Left ventricle myocardium inferior (tissue), 1 donor: ENCODE measurements at regions not wholly inside any gene's neighbourhood (a gene's known extent, or its start where the extent isn't known, plus 50 kb on each side); places are given as distances from the start of the nearest gene placed in this dataset.

ENCODE experiments used
- DNase-seq: peaks from one replicate; pipeline ENCODE4 v3.0.0-alpha.2; 2020
- H3K27ac ChIP-seq: fragments of 200-600 bp; replicated peaks from 2 replicates; pipeline ENCODE4 v1.8.0; 2021
- H3K27me3 ChIP-seq: fragments of 200-600 bp; 2 replicates; pipeline ENCODE4 v1.8.0; 2021; ENCODE audit warnings: low read depth
- H3K36me3 ChIP-seq: fragments of 200-600 bp; 2 replicates; pipeline ENCODE4 v1.8.0; 2021
- H3K4me1 ChIP-seq: fragments of 200-600 bp; 2 replicates; pipeline ENCODE4 v1.8.0; 2021
- H3K4me3 ChIP-seq: fragments of 200-600 bp; 2 replicates; pipeline ENCODE4 v1.8.0; 2021; ENCODE audit warnings: mild to moderate bottlenecking, moderate library complexity
- H3K9me3 ChIP-seq: fragments of 200-600 bp; replicated peaks from 2 replicates; pipeline ENCODE4 v1.8.0; 2021
- intact Hi-C: fragments of 100-400 bp; cut with micrococcal nuclease; formaldehyde crosslinking; loops from one replicate; pipeline ENCODE4 v1.11.0; 2022
- TF ChIP-seq, protein P1 (sequence below): fragments of 200-600 bp; IDR thresholded peaks from 2 replicates; pipeline ENCODE4 v1.8.0; 2021; ENCODE audit warnings: antibody characterized with exemption, mild to moderate bottlenecking, borderline replicate concordance
- donor health status: DM: no; HTN: yes; CAD: no; lungs with severe emphysema.

DNA sequence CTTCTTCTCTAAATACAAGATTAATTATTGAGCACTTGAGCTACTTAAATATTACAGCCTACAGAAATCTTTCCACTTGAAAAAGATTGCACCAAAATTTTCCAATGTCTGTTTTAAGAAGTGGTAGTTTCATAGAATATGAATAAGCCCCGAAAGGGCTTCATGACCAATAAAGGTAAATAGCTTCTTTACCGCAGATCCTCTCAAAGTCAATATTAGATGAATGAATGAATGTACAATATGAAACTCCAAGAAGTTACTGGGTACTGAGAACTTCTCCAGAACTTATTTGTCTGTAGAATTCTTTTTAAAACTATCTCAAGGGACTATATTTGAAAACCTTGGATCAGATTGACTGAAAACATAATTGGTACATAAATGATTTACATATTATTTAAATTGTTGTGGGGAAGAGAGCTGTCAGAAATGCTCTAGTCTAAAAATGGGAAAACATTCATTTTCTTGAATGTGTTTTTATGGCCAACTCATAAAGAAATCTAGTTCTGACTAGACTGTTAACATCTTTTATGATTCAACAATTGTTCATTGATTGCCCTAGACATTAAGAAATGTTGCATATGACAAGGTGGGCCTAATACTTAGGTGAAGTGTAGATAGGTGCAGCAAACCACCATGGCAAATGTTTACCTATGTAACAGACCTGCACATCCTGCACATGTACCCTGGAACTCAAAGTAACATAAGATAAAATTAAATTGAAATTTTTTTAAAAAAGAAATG lies 227.0 kb downstream of the SPRY2 start:
- DNase-seq = no peak
- no peak overlapping the region for H3K27ac ChIP-seq
- H3K36me3 ChIP-seq = no peaks in the 10 kb centered on the region
- H3K27me3 ChIP-seq = no peaks in the 10 kb centered on the region
- H3K4me1 ChIP-seq = no peaks in the 10 kb centered on the region
- intact Hi-C loops = no loop called here
- H3K9me3 ChIP-seq = peaks cover 7% of the 10 kb centered on the region
- TF ChIP-seq, protein P1, sequence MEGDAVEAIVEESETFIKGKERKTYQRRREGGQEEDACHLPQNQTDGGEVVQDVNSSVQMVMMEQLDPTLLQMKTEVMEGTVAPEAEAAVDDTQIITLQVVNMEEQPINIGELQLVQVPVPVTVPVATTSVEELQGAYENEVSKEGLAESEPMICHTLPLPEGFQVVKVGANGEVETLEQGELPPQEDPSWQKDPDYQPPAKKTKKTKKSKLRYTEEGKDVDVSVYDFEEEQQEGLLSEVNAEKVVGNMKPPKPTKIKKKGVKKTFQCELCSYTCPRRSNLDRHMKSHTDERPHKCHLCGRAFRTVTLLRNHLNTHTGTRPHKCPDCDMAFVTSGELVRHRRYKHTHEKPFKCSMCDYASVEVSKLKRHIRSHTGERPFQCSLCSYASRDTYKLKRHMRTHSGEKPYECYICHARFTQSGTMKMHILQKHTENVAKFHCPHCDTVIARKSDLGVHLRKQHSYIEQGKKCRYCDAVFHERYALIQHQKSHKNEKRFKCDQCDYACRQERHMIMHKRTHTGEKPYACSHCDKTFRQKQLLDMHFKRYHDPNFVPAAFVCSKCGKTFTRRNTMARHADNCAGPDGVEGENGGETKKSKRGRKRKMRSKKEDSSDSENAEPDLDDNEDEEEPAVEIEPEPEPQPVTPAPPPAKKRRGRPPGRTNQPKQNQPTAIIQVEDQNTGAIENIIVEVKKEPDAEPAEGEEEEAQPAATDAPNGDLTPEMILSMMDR = no peak
- H3K4me3 ChIP-seq = no peak overlapping the region

DNA sequence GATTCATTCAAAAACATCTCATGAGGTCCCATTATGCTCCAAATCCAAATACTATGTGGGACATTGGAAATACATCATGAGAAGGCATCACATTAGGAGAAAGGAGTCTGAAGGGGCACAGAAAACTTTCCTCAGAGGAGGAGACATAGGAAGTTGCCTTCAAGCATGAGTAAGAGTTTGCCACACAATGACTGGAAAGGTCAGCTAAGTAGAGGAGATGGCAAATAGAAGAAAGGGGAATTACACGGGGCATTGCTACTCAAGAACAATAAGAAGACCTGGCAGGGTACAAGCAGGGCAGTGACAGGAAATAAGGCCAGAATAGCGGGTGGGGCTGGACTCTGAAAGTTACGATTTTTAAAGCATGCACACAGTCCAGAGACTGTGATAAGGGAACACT lies 231.6 kb downstream of the SPRY2 start:
- no peaks in the 10 kb centered on the region for H3K4me1 ChIP-seq
- intact Hi-C loops = no loop called here
- no peak overlapping the region for H3K4me3 ChIP-seq
- no peak overlapping the region for H3K27ac ChIP-seq
- DNase-seq = no peak
- TF ChIP-seq, protein P1 = no peak
- no peaks in the 10 kb centered on the region for H3K27me3 ChIP-seq
- H3K9me3 ChIP-seq = no peaks in the 10 kb centered on the region
- no peaks in the 10 kb centered on the region for H3K36me3 ChIP-seq

DNA sequence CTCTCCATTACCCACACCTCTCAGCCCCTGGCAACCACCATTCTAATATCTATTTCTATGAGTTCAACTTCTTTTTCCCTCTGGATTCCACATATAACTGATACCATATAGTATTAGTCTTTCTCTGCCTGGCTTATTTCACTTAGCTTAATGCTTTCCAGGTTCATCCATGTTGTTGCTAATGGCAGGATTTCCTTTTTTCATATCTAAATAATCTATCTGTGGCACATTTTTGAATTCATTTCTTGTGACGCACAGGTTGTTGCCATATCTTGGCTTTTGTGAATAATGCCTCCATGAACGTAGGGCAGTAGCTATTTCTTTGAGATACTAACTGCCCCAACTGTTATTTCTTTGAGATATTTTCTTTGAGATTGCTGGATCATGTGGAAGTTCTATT lies 235.6 kb downstream of the SPRY2 start:
- TF ChIP-seq, protein P1 = no peak

DNA sequence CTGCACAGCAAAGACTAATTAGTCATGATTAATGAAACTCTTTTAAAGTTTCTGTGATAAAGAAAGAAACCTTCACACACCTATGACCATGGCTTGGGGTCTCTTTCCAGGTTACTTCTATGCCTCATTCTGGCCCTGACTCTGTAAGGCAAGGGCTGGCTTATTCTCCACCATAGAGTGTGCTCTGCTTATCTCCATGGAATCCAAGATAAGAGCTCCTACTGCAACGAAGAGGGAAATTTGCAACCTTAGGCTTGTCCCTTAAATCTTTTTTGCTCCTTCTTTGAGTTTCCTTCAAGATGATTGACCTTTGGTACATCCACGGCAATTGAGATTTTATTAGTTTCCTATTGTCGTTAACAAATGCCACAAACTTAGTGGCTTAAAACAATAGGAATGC lies 239.9 kb downstream of the SPRY2 start:
- DNase-seq = no peak

More for the DNA sequence above, 235.6 kb downstream of the SPRY2 start:
- Histone ChIP-seq H3K4me3 (no peak overlapping the region), H3K27ac (no peak overlapping the region), H3K27me3 (no peaks in the 10 kb centered on the region), H3K4me1 (no peaks in the 10 kb centered on the region), H3K36me3 (no peaks in the 10 kb centered on the region), H3K9me3 (no peaks in the 10 kb centered on the region)
- no peak for DNase-seq
- intact Hi-C loops = no loop called here

DNA sequence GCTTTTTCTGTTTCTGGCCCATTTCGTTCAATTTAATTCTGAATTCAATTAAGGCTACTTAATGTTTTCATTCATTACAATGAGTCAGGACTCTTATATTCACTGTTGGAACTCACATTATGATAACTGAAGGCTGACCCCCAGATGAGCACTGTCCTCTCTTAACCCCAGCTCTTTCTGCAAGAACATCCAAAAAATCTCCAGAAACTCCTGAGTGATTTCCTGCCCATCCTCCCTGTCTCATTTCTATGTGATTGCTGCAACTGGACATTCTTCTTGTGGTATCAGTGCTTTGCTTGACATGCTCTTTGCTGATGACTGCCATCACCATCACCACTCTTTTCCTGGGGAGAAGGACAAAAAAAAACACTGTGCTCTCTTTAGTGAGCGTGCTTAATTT lies 240.3 kb downstream of the SPRY2 start:
- TF ChIP-seq, protein P1 = no peak
- Histone ChIP-seq H3K4me1 (no peaks in the 10 kb centered on the region), H3K27ac (no peak overlapping the region), H3K4me3 (no peak overlapping the region), H3K27me3 (no peaks in the 10 kb centered on the region), H3K36me3 (no peaks in the 10 kb centered on the region), H3K9me3 (no peaks in the 10 kb centered on the region)
- no peak for DNase-seq
- intact Hi-C loops = no loop called here

More for the DNA sequence above, 239.9 kb downstream of the SPRY2 start:
- TF ChIP-seq, protein P1 = no peak
- no peaks in the 10 kb centered on the region for H3K4me1 ChIP-seq
- no peaks in the 10 kb centered on the region for H3K27me3 ChIP-seq
- intact Hi-C loops = no loop called here
- H3K36me3 ChIP-seq = no peaks in the 10 kb centered on the region
- no peak overlapping the region for H3K27ac ChIP-seq
- H3K4me3 ChIP-seq = no peak overlapping the region
- H3K9me3 ChIP-seq = no peaks in the 10 kb centered on the region
